ENCODE measurements at regions not wholly inside any gene's neighbourhood (a gene's known extent, or its start where the extent isn't known, plus 50 kb on each side); places are given as distances from the start of the nearest gene placed in this dataset.

DNA sequence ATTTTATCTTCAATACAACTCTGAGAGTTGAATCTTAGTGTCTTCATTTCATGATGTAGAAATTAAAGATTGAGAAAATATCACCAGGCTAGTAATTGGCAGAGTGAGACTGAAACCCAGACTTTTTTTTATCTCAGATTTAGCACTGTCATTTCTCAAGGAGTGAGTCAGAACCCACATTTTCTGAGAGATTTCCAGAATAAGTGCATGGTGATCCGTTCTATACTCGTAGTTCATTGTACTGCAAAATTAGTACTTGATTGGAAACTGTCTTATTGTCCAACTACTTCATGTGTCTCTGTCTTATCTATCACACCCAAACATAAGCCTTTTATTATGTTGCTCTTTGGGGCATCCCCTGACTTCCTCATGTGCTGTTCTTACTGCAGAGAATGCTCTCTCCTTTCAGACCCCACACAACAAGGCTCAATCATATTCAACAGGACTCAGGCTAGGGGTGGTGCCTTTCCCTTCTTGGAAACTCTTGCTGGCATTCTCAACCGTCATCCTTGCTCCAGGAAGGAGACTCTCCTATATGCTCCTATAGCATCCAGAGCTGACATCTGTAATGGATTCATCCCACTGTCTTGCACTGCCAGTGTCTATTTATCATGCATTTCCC, 76.7 kb upstream of the BLID start:
- DNase-seq = no peak
- WGBS (ENCODE audit: insufficient coverage, low lambda C conversion rate) = no CpG with 5 or more reads among the region's 3 CpGs
- no peak overlapping the region for H3K27ac ChIP-seq (ENCODE audit: low read length)

DNA sequence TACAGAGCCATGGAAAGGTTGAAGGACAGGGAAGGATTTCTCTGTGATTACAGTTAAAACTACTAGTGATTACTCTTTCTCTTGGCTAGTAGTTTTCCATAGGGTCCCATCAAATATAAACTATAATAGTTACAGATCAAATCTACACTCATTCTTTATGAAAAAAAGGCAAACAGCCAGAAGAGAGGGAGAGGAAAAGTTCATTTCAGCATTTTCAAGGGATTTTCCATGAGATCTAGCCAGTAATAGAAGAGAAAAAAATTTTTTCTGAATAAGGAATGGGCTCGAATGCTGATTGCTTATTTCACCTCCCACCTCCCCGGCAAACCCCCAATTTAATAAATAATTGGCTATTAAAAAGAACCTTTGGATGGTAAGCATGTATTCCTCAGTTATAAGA, 74.8 kb upstream of the BLID start:
- no peak for DNase-seq
- H3K27ac ChIP-seq (ENCODE audit: low read length) = no peak overlapping the region
- no peaks in the 10 kb centered on the region for H3K9me3 ChIP-seq (ENCODE audit: control insufficient read depth, low read depth, low read length)
- H3K4me1 ChIP-seq (ENCODE audit: control insufficient read depth, insufficient read depth, low read length) = no peaks in the 10 kb centered on the region
- H3K36me3 ChIP-seq (ENCODE audit: control insufficient read depth, insufficient read depth, low read length) = no peaks in the 10 kb centered on the region
- 100% methylated on average over 1 of the region's 2 CpGs for WGBS (ENCODE audit: insufficient coverage, low lambda C conversion rate)
- H3K27me3 ChIP-seq (ENCODE audit: control insufficient read depth, insufficient read depth, low read length) = no peaks in the 10 kb centered on the region
- H3K4me3 ChIP-seq (ENCODE audit: low read length) = no peak overlapping the region

More for the DNA sequence above, 76.7 kb upstream of the BLID start:
- H3K4me3 ChIP-seq (ENCODE audit: low read length) = no peak overlapping the region
- no peaks in the 10 kb centered on the region for H3K27me3 ChIP-seq (ENCODE audit: control insufficient read depth, insufficient read depth, low read length)
- H3K36me3 ChIP-seq (ENCODE audit: control insufficient read depth, insufficient read depth, low read length) = no peaks in the 10 kb centered on the region
- no peaks in the 10 kb centered on the region for H3K9me3 ChIP-seq (ENCODE audit: control insufficient read depth, low read depth, low read length)
- no peaks in the 10 kb centered on the region for H3K4me1 ChIP-seq (ENCODE audit: control insufficient read depth, insufficient read depth, low read length)

DNA sequence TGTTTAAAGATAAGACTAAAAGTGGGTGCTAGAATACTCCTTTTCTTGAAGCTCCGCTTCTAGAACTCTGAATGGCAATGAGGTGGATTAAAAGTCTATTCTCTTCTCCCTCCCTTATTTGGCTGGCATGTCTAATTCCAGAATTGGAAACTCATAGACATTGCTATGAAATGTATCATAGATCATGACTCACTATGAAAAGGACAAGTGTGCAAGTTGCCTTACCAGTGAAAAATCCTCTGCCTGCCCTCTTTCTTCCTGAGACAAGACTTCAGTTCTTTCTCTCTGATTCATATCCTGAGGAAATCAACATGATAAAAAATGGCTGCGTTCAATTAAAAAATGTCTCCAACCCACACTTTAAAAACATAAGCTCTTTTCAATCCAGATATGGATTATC, 73.2 kb upstream of the BLID start:
- Histone ChIP-seq H3K4me3 (ENCODE audit: low read length) (no peak overlapping the region), H3K4me1 (ENCODE audit: control insufficient read depth, insufficient read depth, low read length) (no peaks in the 10 kb centered on the region), H3K36me3 (ENCODE audit: control insufficient read depth, insufficient read depth, low read length) (no peaks in the 10 kb centered on the region), H3K27ac (ENCODE audit: low read length) (no peak overlapping the region), H3K27me3 (ENCODE audit: control insufficient read depth, insufficient read depth, low read length) (no peaks in the 10 kb centered on the region), H3K9me3 (ENCODE audit: control insufficient read depth, low read depth, low read length) (no peaks in the 10 kb centered on the region)
- WGBS (ENCODE audit: insufficient coverage, low lambda C conversion rate) = 100% methylated on average over 1 of the region's 2 CpGs
- no peak for DNase-seq

DNA sequence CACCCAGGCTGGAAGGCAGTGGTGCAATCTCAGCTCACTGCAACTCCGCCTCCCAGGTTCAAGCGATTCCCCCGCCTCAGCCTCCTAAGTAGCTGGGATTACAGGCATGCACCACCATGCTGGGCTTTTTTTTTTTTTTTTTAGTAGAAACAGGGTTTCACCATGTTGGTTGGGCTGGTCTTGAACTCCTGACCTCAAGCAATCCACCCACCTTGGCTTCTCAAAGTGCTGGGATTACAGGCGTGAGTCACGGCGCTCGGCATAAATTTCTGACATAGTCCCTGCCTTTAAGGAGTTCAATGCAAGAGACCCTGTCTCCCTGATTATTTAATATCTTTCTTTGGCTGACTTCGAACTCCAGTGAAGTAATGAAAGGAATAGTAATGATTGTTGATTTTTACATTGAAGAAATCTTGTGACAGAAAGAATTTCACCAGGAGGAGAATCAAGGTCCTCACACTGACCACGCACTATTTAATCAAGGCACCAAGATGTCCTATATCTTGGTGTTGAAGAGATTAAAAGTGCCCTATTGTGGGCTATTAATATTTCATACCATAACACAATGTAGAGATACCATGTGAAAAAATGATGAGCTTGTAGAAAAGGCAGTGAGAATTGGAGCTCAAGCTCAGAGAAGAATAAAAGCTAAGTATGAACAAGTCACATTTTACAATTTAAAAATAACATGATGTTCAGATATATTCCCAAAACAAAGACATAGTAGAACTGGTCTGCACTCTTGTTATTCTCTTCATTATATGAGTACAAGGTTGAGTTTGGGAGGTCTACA, 71.6 kb upstream of the BLID start:
- WGBS (ENCODE audit: insufficient coverage, low lambda C conversion rate) = no CpG with 5 or more reads among the region's 9 CpGs
- Histone ChIP-seq H3K4me1 (ENCODE audit: control insufficient read depth, insufficient read depth, low read length) (no peaks in the 10 kb centered on the region), H3K4me3 (ENCODE audit: low read length) (no peak overlapping the region), H3K36me3 (ENCODE audit: control insufficient read depth, insufficient read depth, low read length) (no peaks in the 10 kb centered on the region), H3K9me3 (ENCODE audit: control insufficient read depth, low read depth, low read length) (no peaks in the 10 kb centered on the region), H3K27me3 (ENCODE audit: control insufficient read depth, insufficient read depth, low read length) (no peaks in the 10 kb centered on the region), H3K27ac (ENCODE audit: low read length) (no peak overlapping the region)
- DNase-seq = no peak

DNA sequence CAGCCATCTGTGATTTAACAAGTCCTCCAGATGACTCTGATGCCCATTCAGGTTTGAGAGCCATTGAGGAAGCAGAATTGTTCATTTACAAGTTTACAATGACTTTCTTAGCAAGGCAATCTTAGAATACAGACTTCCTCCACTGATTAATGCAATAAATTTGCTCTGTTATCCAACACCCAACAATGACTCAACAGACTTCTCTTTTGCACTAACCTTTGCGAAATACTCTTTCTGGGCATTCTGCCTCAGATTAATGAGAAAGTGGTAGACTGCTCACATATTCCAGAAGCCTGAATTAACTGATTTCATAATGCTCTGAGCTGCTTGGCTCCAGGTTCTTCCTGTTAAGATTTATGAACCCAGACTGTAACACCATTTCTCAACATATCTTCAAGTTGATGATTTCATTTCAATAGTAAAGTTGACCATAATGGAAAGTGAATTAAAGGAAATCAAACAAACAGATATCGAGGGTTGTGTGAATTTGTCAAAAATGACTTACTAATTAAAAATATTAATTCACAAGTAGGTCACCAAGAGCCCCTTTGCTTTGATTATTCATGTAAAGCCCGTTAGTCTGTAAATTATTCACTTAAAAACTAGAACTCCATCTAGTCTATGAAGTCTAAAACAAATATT, 70.5 kb upstream of the BLID start:
- Histone ChIP-seq H3K4me3 (ENCODE audit: low read length) (no peak overlapping the region), H3K4me1 (ENCODE audit: control insufficient read depth, insufficient read depth, low read length) (no peaks in the 10 kb centered on the region), H3K27ac (ENCODE audit: low read length) (no peak overlapping the region), H3K27me3 (ENCODE audit: control insufficient read depth, insufficient read depth, low read length) (no peaks in the 10 kb centered on the region), H3K36me3 (ENCODE audit: control insufficient read depth, insufficient read depth, low read length) (no peaks in the 10 kb centered on the region), H3K9me3 (ENCODE audit: control insufficient read depth, low read depth, low read length) (no peaks in the 10 kb centered on the region)
- WGBS (ENCODE audit: insufficient coverage, low lambda C conversion rate) = 86% methylated on average over 2 of the region's 3 CpGs
- DNase-seq = no peak

DNA sequence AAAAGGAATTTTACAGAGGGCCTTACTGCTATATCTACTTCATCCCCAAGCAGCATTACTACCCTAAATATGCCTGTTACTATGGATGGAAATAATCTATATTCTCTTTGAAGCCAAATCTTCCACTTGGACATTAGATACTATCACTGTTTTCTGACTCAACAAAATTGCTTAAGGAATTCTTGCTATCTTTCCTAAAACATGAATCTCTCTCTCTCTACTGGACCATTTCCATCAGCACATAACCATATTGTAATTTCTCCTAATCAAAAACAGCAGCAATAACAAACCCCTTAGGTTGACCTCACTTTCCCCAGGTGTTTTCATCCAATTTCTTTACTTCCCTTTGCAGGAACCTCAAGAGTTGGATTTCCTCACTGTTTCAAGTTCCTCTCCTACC, 67.9 kb upstream of the BLID start:
- Histone ChIP-seq H3K27me3 (ENCODE audit: control insufficient read depth, insufficient read depth, low read length) (no peaks in the 10 kb centered on the region), H3K4me1 (ENCODE audit: control insufficient read depth, insufficient read depth, low read length) (no peaks in the 10 kb centered on the region), H3K27ac (ENCODE audit: low read length) (no peak overlapping the region), H3K9me3 (ENCODE audit: control insufficient read depth, low read depth, low read length) (no peaks in the 10 kb centered on the region), H3K36me3 (ENCODE audit: control insufficient read depth, insufficient read depth, low read length) (no peaks in the 10 kb centered on the region), H3K4me3 (ENCODE audit: low read length) (no peak overlapping the region)
- DNase-seq = no peak

DNA sequence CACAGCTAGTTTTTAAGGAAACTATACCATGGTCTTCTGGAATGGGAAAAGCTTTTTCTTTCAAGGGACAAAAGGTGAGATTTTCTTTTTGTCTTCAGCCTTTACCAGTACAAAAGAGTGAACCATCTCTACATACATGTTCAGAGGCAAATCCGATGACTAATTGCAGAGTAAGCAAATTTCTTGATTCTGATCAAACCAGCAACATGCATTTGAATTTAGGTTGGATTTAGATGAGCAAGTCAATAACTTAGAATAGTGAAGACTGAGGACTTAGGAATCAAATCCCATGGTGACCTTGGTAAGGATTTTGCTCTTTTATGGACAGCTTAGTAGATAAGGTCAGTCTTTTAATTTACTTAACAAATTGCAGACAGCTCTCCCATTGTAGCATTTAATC, 65.9 kb upstream of the BLID start:
- H3K36me3 ChIP-seq (ENCODE audit: control insufficient read depth, insufficient read depth, low read length) = no peaks in the 10 kb centered on the region
- no peaks in the 10 kb centered on the region for H3K27me3 ChIP-seq (ENCODE audit: control insufficient read depth, insufficient read depth, low read length)
- H3K4me1 ChIP-seq (ENCODE audit: control insufficient read depth, insufficient read depth, low read length) = no peaks in the 10 kb centered on the region
- no peak overlapping the region for H3K27ac ChIP-seq (ENCODE audit: low read length)
- no peak overlapping the region for H3K4me3 ChIP-seq (ENCODE audit: low read length)
- no CpG with 5 or more reads among the region's 1 CpG for WGBS (ENCODE audit: insufficient coverage, low lambda C conversion rate)
- no peak for DNase-seq
- H3K9me3 ChIP-seq (ENCODE audit: control insufficient read depth, low read depth, low read length) = no peaks in the 10 kb centered on the region

DNA sequence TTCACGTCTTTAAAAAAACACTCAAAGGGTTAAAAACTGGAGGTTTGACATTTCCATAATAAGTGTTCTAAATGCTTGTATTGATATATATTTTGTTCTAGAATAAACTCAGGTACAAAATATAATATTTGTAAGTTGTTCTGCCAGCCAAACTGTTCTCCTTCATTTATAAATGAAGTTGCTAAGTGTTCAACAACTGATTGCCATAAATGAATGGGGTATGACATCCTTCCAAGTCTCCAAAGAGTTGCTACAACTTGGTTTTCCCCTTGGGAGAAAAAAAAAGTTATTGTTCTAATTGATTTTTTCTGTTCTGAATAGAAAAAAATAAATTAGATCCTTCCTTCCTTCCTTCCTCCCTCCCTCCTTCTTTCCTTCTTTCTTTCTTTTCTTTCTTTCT, 65.4 kb upstream of the BLID start:
- Histone ChIP-seq H3K36me3 (ENCODE audit: control insufficient read depth, insufficient read depth, low read length) (no peaks in the 10 kb centered on the region), H3K4me1 (ENCODE audit: control insufficient read depth, insufficient read depth, low read length) (no peaks in the 10 kb centered on the region), H3K4me3 (ENCODE audit: low read length) (no peak overlapping the region), H3K27ac (ENCODE audit: low read length) (no peak overlapping the region), H3K27me3 (ENCODE audit: control insufficient read depth, insufficient read depth, low read length) (no peaks in the 10 kb centered on the region), H3K9me3 (ENCODE audit: control insufficient read depth, low read depth, low read length) (no peaks in the 10 kb centered on the region)
- no peak for DNase-seq
- no CpG with 5 or more reads among the region's 1 CpG for WGBS (ENCODE audit: insufficient coverage, low lambda C conversion rate)

DNA sequence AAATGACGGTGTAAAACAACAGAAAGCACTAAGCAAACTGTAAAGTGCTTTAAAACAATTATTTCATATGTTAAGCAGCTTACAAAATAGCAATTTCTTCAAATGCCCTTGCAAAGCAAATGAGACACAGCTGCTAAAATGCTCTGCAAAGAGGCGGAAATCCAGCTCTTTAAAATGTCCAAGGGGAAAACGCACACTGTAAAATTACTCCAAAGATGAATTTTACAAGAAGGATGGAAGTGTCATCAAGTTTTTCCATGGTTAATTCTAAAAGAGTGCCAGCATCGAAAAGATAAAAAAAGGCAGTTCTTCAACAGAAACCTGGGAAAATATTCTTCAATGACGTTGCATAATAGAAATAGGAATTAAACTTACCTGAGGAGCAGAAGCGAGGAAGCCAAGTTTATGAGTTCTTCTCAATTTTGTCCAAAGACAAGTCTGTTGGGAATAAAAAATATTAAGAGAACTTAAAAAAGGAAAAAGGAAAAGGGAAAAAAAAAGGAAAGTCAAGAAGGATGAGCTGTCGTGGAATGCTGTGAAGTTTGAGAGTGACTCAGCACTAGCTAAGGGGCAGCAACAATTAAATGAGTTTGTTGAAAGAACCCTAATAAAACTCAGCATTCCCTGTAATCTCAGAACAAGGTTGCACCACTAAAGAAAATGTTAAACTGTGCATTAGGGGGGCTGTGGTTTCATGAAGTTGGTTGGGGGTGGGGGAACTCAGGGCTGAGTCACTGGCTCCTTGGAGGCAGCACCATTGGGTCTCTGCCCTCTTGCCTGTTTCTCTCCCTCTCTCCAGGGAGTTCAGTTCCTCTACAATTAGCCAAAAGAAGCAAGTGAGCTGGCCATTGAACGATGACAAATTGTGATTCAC, 64.2 kb upstream of the BLID start:
- Histone ChIP-seq H3K9me3 (ENCODE audit: control insufficient read depth, low read depth, low read length) (no peaks in the 10 kb centered on the region), H3K4me1 (ENCODE audit: control insufficient read depth, insufficient read depth, low read length) (no peaks in the 10 kb centered on the region), H3K27me3 (ENCODE audit: control insufficient read depth, insufficient read depth, low read length) (no peaks in the 10 kb centered on the region), H3K36me3 (ENCODE audit: control insufficient read depth, insufficient read depth, low read length) (no peaks in the 10 kb centered on the region), H3K27ac (ENCODE audit: low read length) (no peak overlapping the region), H3K4me3 (ENCODE audit: low read length) (no peak overlapping the region)
- 79% methylated on average over 5 of the region's 8 CpGs for WGBS (ENCODE audit: insufficient coverage, low lambda C conversion rate)
- no peak for DNase-seq

DNA sequence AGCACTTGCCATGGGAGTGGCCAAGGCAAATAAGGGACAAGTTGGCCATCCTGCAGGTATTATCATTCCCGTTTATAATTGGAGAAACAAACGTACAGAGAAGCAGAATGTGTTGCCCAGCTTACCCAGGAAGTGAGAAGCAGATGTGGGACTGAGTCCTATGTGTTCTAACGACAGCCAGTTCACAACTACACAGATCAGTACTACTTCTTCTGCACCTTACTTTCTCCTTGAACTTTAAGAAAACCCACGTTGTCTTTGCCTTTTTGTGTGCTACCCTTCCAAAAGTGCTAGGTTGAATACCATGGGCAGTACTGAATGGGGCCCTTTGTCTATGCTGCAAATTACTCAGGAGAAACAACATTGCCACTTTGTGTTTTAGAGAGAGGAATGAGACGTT, 62.8 kb upstream of the BLID start:
- Histone ChIP-seq H3K9me3 (ENCODE audit: control insufficient read depth, low read depth, low read length) (no peaks in the 10 kb centered on the region), H3K4me1 (ENCODE audit: control insufficient read depth, insufficient read depth, low read length) (no peaks in the 10 kb centered on the region), H3K4me3 (ENCODE audit: low read length) (no peak overlapping the region), H3K36me3 (ENCODE audit: control insufficient read depth, insufficient read depth, low read length) (no peaks in the 10 kb centered on the region), H3K27ac (ENCODE audit: low read length) (no peak overlapping the region), H3K27me3 (ENCODE audit: control insufficient read depth, insufficient read depth, low read length) (no peaks in the 10 kb centered on the region)
- no peak for DNase-seq
- WGBS (ENCODE audit: insufficient coverage, low lambda C conversion rate) = 78% methylated on average over 1 of the region's 5 CpGs

All from large intestine (tissue), 3 donors.